HG02610 (cell line): ENCODE measurements at regions not wholly inside any gene's neighbourhood (a gene's known extent, or its start where the extent isn't known, plus 50 kb on each side); places are given as distances from the start of the nearest gene placed in this dataset.
"Not testable (repeated sequence)": the region's sequence is repeated elsewhere in the genome, so short reads cannot be mapped to it uniquely, and the experiment has no call there.

Experiments
- ATAC-seq: cut with Tn5 transposase; IDR thresholded peaks from one replicate; pipeline ENCODE4 v1.9.1; 2021; ENCODE audit warnings: mild to moderate bottlenecking, moderate library complexity; ENCODE audit not compliant: unreplicated experiment

DNA sequence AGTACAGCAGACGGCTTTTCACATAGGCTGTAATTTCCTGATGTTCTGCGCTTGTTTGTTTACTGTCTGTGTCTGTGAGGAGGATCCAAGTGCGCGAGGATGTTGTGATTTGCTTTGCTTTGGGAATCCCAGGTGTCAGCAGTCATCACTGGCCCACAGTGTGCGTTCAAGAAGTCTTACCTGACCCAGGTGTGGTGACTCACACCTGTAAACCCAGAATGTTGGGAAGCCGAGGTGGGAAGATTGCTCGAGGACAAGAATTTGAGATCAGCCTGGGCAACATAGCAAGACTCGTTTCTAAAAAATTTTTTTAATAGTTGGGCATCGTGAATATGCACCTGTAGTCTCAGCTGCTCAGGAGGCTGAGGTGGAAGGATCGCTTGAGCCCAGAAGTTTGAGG, 110.7 kb downstream of the CRLF3 start:
- ATAC-seq: not testable (repeated sequence)

DNA sequence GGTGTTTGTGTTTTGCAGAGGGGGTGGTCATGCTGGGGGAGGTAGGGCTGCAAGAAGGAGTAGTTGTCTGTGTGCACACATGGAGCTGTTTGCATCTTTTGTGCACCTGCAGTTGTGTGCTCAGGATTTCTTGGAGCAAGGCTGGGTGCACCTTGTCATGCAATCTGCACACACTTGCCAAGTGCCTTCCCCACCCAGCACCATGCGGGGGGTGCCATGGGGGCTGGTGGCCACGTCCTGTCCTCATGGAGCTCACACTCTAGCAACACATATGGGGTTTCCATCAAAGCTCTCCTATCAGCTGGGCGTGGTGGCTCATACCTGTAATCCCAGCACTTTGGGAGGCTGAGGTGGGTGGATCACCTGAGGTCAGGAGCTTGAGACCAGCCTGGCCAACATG, 111.6 kb downstream of the CRLF3 start:
- not testable (repeated sequence) for ATAC-seq

DNA sequence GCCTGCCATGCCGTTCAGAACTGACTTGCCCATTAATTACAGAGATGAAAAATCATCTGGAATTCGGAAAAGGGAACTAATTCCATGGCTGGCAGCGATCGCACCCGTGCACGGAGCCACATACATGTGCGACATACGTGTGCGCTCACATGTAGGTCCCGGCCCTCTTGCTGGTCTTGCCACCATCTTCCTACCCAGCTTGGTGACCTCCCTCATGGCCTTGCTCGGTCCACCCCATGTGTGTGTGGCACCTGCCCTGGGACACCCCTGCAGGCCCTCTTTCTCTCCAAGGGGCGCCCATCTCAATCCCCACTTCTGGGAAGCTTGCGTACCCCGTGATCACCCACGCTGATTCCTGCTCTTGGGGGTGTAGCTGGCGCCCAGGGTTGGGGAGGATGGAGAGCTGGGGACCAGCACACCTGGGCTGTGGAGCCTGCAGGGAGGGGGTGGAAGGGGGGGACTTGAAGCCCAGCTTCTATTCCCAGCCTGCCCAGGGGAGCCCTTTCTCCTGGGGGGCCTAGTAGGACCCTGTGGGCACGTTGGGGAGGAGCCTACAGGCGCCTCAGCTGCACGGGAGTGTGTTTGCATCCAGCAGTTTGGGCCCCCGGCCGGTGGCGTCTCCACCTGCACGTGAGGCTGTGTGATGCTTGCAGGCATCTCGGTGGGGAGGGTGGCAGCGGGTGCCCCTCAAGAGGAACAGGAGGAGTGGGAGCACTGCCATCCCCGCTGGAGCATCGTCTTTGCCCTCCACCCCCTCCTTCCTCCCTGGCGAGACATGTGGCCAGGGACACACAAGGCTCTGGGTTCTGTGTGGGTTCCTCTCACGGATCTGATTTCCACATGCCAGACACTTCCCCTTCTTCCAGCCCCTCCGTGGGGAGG, 112.6 kb downstream of the CRLF3 start:
- not testable (repeated sequence) for ATAC-seq

DNA sequence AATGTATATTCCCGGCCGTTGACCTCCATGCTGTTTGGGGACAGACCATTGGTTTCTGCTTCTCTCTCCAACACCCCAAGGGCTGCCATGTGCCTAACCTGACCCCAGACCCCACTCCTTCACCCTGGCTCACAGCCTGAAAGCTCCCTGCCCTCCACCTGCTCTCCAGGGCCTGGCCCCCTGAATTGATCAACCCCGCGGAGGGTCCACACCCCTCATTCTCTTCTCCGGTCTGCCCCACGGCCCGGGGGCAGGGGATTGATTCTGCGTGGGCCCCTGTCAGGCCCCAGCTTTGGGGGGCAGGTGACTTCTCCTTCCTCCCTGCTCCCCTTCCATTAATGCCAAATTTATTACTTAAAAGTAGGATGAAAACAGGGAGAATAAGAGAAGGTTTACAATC, 113.3 kb downstream of the CRLF3 start:
- not testable (repeated sequence) for ATAC-seq

DNA sequence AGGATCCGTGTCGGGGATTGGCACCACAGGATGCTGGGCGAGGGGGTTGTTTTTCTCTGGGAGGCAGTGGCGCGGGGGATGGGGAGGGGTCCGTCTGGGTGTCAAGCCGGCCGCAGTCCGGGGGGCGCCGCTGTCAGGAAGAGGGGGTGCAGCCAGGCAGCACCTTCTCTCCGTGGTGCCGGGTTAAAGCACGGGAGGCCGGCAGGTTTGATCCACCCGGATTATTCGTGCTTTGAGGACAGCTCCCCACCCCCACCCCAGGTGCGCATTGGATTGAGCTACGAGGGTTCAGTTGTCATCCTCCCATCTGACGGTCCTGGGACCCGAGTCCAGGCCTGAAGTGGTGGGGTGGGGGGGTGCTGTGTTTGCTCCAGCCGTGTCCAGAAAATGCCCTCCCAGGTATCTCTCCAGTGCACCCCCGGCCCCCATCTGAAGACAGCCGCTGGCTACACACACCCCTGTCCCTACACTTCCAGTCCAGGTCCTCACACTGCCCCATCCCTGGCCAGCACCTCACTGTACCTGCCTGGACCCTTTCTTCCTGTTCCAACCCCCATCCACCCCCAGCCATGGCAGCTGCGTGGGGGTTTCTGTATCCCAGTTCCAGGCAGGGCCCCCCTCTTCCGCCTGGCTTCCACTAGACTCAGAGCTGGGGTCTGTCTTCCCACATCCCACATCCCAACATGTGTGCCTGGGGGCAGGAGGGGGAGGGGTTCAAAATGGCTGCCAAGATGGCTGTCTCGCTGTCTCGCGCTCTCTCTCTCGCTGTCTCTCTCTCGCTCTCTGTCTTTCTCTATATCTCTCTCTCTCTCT, 114.0 kb downstream of the CRLF3 start:
- ATAC-seq: not testable (repeated sequence)

DNA sequence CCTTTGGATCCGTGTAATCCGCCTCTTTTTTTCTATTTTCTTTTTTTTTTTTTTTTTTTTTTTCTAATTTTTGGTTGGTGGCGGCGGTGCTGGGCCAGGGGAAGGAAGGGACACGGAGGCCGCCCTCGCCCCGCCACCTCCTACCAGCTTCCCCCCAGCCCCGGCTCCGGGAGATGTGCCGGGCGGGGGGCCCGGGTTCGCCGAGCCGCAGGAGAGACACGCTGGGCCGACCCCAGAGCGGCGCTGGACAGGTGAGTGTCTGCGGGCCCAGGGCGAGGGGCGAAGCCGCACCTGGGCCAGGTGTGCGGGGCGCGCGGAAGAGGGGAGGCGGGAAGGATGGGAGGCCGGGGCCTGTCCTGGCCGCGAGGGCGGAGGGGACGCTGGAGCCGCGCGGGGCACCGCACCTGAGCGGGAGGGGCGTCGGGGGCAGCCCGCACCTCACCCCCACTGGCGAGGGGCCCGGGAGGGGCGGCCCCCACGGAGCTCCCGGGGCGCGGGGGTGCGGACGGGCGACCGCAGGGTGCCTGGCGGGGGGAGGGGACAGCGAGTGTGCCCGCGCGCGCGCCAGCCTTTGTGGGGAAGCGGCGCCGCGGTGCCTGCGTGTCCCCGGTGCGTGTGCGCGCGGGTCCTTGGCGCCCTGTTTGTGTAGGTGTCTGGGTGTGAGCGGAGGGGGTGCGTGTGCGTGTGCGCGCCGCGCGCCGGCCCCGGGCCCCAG, 114.8 kb downstream of the CRLF3 start:
- not testable (repeated sequence) for ATAC-seq

DNA sequence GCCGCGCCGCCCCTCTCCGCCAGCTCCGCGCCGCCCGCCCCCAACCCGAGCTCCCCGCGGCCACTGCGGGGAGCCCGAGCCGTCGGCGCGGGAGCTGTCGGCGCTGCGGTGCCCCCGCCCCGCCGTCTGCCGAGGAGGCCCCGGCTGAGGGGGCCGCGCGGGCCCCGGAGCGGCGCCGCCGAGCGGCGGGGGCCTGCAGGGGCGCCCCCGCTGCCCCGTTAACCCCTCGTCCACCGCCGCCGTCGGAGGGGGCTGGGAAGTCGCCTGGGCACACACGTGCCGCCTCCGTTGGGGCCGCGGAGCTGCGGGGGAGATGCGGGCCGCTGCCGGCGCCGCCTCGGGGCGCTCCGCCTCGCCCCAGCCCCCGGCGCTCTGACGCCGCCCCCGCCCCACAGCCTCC, 115.4 kb downstream of the CRLF3 start:
- ATAC-seq: peak; percentile 14

DNA sequence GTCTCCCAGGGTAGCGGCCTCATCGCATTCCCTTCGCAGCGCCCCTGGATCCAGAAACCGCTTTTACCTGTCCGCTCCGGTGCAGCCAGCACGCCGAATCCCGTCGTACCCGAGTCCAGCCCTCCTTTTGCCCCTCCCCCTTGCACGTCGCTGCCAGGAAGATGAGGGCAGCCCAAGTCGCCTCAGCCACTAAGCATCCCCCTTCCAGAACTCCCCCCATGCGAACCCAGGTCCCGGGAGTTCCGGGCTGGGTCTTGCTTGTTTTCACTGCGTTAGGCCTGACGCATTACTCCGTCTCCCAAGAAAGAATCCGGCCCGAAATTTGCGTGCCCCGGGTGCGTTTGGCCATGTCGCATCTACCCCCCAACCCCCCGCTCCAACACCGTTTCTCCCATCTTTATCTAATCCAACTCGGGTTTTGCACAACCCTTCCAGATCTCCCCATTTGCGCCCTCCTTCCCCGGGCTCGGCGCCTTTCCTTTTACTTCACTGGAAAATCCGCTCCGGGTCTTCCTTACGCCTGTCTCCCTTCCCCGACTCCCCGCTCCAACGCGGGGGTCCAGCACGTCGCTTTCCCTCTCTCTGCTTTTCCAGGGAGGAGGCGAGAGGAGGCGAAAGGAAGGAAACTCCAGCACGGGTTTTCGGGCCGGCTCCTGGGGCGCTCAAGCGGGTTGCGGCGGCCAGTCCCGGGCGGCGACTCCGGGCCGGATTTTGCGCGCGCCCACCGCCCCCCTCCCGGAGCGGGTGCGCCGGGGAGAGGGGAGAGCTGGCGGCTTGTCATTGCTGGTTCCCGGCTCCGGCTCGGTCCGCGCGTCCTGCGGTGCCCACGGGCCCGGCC, 116.0 kb downstream of the CRLF3 start:
- peak; percentile 39 for ATAC-seq

DNA sequence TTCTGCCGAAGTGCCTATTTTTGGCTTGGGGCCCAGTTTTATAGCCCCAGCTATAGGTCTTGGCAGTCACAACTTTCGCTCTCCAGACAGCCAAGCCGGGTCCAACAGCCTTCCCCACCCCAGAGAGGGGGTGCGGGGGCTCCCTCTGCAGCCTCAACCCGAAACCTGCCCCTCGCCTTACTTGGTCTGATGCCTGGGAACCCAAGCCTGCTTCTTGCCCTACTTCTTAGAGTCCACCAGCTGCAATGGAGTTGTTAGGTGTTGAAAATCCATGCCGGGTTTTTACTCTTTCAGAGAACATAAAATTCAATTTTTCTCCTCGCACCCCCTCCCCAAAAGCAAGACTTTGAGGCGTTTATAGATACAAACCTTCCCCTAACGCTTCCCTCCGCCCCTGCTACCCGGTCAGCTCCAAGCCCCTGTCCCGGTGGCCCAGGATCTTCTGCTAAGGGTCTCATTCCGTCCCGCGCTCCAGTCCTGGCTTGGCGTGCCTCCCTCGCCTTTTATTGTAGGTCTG, 116.7 kb downstream of the CRLF3 start:
- ATAC-seq: not testable (repeated sequence)

DNA sequence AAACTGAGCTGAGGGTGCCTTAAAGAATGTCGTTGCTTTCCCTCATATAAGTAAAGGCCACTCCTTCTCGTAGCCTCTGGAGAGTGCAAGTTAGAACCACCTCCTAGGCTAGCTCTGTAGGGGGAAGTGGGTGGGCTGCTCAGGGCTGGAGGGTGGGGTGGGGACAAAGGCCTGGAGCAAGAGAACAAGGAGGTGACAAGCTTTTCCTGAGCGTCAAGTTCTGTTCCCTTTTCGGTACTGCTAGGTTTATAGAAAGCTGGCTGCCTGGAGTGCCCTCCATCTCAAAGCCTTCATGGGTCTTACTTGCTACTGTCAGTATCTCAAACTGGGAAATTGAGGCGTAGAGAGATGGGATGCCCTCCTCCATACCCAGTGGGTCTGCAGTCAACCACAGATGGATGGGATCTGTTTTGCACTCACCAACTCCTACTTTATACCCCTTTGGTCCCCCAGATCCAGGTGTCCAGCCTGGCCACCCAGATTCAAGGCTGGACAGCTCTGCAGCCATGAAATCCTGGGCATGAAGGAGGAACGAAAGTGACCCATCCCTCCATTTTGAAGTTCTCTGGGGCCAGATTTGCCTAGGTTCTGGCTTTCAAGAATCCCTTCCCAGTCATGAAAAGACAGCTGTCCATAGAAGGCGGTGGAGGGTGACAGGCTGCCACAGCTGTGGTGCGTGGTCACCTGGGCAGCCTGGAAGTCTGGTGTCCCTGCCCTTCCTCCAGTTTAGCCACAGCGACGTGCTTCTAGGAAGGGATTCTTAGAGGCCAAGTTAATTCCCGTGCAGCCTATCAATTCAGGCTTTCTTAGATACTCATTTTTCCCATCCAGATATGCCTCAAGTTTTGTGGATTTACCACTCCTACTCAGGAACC, 117.8 kb downstream of the CRLF3 start:
- not testable (repeated sequence) for ATAC-seq

DNA sequence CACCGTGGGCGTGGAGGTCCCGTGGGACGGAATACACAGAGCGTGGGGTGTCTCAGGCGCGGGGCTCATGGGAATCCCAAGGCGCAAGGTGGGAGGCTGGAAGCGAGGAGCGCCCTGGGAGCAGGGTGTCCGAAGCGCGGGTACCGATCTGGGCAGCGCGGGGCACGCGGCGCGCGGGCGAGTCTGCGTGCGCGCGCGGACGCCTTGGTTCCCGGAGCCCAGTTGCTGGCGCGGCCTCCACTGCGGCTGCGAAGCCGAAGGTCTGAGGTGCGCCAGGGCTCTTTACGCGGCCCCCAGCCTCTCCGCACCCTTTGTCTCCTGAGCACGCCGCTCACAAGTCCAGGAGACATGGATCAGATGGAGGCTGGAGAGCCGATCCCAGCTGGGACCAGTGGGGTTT, 118.5 kb downstream of the CRLF3 start:
- not testable (repeated sequence) for ATAC-seq

DNA sequence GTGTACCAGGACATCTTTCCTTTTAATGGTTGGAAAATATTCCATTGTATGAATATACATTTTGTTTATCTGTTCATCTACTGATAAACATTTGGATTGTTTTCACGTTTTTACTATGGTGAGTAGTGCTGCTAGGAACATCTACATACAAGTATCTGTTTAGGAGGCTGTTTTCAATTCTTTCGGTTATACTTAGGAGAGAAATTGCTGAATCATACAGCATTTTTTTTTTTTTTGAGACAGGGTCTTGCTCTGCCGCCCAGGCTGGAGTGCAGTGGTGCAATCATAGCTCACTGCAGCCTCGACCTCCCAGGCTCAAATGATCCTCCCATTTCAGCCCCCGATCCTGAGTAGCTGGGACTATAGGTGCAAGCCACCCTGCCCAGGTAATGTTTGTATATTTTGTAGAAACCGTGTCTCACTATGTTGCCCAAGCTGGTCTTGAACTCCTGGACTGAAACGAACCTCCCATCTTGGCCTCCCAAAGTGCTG, 122.9 kb downstream of the CRLF3 start:
- no peak for ATAC-seq

DNA sequence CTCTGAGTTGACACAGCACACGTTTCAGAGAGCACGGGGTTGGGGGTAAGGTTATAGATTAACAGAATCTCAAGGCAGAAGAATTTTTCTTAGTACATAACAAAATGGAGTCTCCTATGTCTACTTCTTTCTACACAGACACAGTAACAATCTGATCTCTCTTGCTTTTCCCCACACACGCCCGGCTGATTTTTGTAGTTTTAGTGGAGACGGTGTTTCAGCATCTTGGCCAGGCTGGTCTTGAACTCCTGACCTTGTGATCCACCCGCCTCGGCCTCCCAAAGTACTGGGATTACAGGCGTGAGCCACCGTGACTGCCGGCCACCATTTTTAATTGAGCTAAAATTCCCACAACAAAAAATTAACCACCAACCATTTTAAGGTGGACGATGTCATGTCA, 123.7 kb downstream of the CRLF3 start:
- ATAC-seq: not testable (repeated sequence)

DNA sequence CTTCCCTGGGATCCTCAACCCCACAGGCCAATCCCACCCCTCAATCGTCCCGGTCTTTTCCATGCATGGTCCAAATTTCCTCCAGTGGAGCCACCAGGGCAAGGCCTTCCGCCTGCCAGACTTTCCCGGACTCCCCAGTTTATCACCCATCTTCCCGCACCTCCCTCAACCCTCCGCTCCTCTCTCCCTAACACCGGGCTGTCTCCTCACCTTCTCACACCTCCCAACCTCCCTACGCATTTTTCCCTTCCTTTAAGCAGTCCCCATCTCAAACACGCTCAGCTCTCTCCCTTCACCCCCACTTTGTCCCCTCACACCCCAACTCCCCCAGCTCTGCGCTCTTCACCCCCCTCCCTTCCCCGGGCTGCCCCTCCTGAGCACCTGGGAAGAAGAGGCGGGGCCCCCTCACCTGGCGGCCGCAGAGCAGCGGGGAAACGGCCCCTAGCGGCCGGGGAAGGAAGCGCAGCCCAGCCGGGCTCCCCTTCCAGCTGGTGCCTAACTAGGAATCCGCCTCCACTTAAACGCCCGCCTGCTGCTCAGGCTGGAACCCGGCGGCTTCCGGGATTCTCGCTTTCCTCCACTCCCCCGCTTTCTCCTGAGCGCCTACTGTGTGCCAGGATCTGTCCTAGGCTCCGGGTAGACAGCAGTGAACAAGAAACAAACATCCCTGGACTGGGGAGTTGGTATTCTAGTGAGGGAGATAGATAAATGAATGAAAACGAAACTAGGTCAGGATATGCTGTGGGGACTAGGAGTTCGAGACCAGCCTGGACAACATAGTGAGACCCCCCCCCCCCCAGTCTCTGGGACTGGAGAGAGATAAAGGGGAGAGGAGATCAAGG, 126.7 kb downstream of the CRLF3 start:
- ATAC-seq: peak; percentile 46

DNA sequence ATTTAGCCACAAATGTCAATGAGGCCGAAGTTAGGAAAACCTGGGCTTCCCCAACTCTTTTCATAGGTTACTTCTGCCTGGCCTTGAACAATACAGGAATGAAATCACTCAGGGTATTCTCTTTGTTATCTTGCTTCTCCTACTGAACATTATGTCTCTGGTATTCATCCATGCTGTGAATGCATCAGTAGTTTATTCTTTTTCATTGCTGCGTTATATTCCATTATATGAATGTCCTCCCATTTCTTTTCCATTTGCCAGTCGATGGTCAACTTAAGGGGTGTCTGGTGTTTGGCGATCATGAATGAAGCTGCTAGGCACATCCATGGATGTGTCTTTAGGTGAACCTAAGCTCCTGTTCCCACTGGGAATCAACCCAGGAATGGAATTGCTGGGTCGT, 128.3 kb downstream of the CRLF3 start:
- no peak for ATAC-seq

DNA sequence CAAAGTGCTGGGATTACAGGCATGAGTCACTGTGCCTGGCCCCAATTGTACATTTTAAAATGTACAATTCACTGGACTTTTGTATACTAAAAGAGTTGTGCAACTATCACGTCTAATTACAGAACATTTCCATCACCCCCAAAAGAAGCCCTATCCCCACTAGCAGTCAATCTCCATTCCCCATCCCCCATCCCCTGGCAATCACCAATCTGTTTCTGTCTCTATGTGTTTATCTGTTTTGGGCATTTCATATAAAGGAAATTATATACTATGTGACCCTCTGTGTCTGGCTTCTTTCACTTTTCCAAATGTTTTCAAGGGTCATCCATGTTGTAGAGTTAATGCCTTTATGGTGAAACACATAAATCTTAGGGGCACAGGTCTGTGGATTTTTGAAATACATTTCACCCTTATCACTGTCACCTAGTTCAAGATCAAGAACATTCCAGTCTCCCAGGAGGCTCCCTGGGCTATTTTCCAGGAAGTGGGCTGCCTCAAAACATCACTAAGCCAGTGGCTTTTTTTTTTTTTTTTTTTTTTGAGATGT, 129.2 kb downstream of the CRLF3 start:
- not testable (repeated sequence) for ATAC-seq

DNA sequence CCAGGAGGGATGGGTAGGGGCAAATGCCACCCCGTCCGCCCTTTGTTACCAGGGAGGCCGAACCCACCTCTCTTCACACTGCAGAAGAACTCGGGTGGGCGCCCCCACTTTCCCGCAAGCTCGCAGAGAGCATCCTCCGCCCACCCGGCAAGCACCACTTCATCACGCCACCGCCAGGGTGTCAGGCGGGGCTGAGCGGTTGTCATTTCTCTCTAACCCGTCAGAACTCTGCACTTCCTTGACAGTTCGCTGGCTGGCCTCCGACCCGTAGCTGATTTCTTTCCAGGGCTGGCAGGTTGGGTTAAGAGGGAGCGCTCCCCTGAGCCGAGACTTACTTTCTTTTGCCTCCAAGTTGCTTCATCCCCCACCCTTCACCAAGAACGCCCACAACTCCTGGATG, 130.7 kb downstream of the CRLF3 start:
- ATAC-seq: not testable (repeated sequence)
